Large intestine (tissue), 3 donors: ENCODE measurements at regions not wholly inside any gene's neighbourhood (a gene's known extent, or its start where the extent isn't known, plus 50 kb on each side); places are given as distances from the start of the nearest gene placed in this dataset.
"Not testable (repeated sequence)": the region's sequence is repeated elsewhere in the genome, so short reads cannot be mapped to it uniquely, and the experiment has no call there.

Experiments
- DNase-seq, 2 donors: peaks; one replicate each; pipeline versions ENCODE4 v3.0.0 to v3.0.0-alpha.2; 2013
- H3K27ac ChIP-seq: one replicate; pipeline ENCODE4 v1.5.1; 2013; ENCODE audit warnings: low read length
- H3K27me3 ChIP-seq: 2 replicates; pipeline ENCODE4 v1.6.1; 2013; ENCODE audit warnings: low read length; ENCODE audit not compliant: control insufficient read depth, insufficient read depth
- H3K36me3 ChIP-seq: 2 replicates; pipeline ENCODE4 v1.6.1; 2013; ENCODE audit warnings: low read length; ENCODE audit not compliant: control insufficient read depth, insufficient read depth
- H3K4me1 ChIP-seq: one replicate; pipeline ENCODE4 v1.6.1; 2013; ENCODE audit warnings: low read length; ENCODE audit not compliant: control insufficient read depth, insufficient read depth
- H3K4me3 ChIP-seq: one replicate; pipeline ENCODE4 v1.5.1; 2013; ENCODE audit warnings: low read length
- H3K9me3 ChIP-seq: one replicate; pipeline ENCODE4 v1.6.1; 2013; ENCODE audit warnings: mild to moderate bottlenecking, low read depth, low read length, moderate library complexity; ENCODE audit not compliant: control insufficient read depth
- WGBS: methylation state at CpG from one replicate; pipeline ENCODE4 v1.1.5; 2013; ENCODE audit warnings: low lambda C conversion rate; ENCODE audit not compliant: insufficient coverage; 5-methylcytosine and 5-hydroxymethylcytosine counted together

- Histone ChIP-seq H3K27me3 (peaks cover 29% of the 10 kb centered on the region), H3K9me3 (peaks cover 8% of the 10 kb centered on the region), H3K4me3 (no peak overlapping the region), H3K36me3 (no peaks in the 10 kb centered on the region), H3K27ac (no peak overlapping the region), H3K4me1 (no peaks in the 10 kb centered on the region)
- no CpG with 5 or more reads among the region's 6 CpGs for WGBS
- DNase-seq: no peak
Observed at GRCh38 chr4:1522606-1523005, 116.4 kb upstream of the NKX1-1 start.

DNA sequence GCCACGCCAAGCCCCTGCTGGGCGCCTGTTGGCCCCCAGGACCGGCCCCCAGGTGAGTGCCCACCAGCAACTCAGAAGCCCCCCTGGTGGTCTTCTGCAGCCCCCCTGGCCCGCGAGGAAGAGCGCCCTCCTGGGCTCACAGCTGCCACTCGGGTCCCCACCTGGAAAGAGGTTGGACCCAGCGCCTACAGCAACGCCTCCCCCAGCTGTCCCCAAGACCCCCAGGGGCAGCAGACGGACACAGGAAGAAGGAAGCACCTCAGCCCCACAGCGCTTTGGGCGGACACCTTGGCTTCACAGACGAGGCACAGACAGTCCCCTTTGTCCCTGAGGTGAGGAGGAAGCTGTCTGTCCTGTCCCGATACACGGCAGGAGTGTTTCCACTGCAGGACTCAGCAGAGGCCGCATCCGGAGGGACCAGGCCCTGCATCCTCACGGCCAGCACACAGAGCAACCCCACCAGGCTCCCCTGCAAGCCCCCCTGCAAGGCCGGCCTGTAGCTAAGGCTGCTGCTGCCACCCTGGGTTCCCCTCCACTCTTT, 115.6 kb upstream of the NKX1-1 start:
- no peak overlapping the region for H3K27ac ChIP-seq
- H3K4me1 ChIP-seq: no peaks in the 10 kb centered on the region
- peaks cover 8% of the 10 kb centered on the region for H3K9me3 ChIP-seq
- H3K27me3 ChIP-seq: peaks cover 36% of the 10 kb centered on the region
- no peak for DNase-seq
- H3K36me3 ChIP-seq: no peaks in the 10 kb centered on the region
- WGBS: no CpG with 5 or more reads among the region's 19 CpGs
- no peak overlapping the region for H3K4me3 ChIP-seq

- not testable (repeated sequence) for H3K9me3 ChIP-seq, H3K36me3 ChIP-seq, H3K4me1 ChIP-seq, H3K27ac ChIP-seq
- Histone ChIP-seq H3K4me3 (peak overlapping the region; percentile 4), H3K27me3 (peaks cover 43% of the 10 kb centered on the region)
- peak in 1 of 2 donors; percentile 61 for DNase-seq
- WGBS: no CpG with 5 or more reads among the region's 79 CpGs
Observed at GRCh38 chr4:1520795-1521576, 114.7 kb upstream of the NKX1-1 start.

DNA sequence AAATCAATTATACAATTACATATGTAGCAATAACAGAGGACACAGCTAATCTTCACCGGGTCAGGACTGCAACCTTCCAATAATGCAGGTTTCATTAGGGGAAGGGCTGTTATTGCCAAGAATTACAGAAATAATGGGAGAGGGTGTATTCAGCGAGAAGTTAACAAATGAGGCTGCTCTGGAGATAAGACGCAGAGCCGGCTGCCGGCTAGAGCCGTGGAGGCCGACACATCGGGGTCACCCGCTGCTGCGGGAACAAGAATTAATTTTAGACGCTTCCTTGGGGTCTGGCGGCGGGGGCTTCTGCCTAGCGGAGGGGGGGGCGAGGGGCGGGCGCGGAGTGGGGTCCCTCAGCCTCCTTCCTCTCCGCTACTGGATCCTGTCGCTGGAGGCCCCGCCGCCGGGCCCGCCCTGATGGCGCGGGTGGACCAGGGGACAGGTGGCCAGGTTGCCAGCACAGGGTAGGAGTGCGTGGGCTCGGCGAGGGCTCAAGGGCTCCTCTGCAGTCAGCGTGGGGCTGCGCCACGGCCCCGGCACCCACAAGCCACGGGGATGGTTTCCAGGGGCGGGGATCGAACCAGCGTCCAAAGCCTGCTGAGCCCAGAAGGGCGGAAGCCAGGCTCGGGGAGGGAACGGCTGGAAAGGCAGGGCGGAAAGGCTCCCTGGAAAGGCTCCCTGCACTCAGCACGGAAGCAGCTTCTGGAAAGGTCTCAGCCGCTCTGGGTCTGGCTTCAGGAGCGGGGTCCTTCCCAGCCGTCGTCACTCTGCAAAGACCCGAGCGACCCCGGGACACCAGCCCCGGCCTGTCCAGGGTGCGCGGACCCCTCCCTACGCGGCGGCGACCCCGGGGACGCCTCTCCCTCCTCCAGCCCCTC, 113.8 kb upstream of the NKX1-1 start:
- no peak for DNase-seq
- H3K9me3 ChIP-seq: peaks cover 9% of the 10 kb centered on the region
- WGBS: 67% methylated on average over 1 of the region's 58 CpGs
- H3K27me3 ChIP-seq: peaks cover 49% of the 10 kb centered on the region
- no peaks in the 10 kb centered on the region for H3K36me3 ChIP-seq
- H3K27ac ChIP-seq: no peak overlapping the region
- no peak overlapping the region for H3K4me3 ChIP-seq
- H3K4me1 ChIP-seq: no peaks in the 10 kb centered on the region

DNA sequence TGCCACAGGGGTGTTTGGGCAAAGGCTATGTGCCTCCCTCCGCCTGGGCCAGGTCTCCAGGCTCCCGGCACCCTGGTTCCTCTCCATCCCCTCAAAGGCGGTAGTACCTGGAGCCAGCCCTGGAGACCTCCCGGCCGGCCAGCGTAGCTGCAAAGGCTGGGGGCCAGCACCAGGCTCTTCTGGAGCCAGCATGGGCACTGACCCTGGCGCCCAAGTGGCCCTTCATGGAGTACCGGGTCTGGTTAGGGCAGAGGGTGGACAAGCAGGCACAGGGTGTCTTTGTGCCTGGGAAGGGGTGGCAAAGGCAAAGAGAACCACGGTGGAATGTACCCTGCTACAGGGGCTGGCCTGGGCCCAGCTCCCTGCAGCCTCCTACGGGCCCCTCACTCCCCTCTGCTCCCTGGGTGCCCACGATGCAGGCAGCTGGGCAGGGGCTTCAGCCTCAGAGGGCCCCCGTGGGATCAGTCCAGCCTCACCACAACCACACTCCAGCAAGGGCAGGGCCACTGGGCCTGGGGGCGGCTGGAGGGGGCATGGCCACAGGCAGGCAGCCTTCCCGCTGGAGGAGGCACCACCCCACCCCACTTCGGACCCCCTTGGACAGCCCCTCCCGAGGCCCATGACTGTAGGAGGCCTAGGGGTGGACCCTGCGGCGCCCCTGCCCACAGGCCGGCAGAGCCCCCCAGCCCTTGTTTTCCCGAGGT, 112.9 kb upstream of the NKX1-1 start:
- 100% methylated on average over 1 of the region's 20 CpGs for WGBS
- no peak overlapping the region for H3K4me3 ChIP-seq
- peaks cover 15% of the 10 kb centered on the region for H3K9me3 ChIP-seq
- no peaks in the 10 kb centered on the region for H3K36me3 ChIP-seq
- no peak for DNase-seq
- no peaks in the 10 kb centered on the region for H3K4me1 ChIP-seq
- H3K27ac ChIP-seq: no peak overlapping the region
- H3K27me3 ChIP-seq: peaks cover 49% of the 10 kb centered on the region

GRCh38 chr4:1517592-1518411, 111.6 kb upstream of the NKX1-1 start:
- H3K9me3 ChIP-seq: peaks cover 17% of the 10 kb centered on the region
- H3K36me3 ChIP-seq: no peaks in the 10 kb centered on the region
- WGBS: no CpG with 5 or more reads among the region's 22 CpGs
- peaks cover 44% of the 10 kb centered on the region for H3K27me3 ChIP-seq
- no peak for DNase-seq
- H3K27ac ChIP-seq: no peak overlapping the region
- peaks cover 4% of the 10 kb centered on the region for H3K4me1 ChIP-seq
- no peak overlapping the region for H3K4me3 ChIP-seq

GRCh38 chr4:1516881-1517480, 110.7 kb upstream of the NKX1-1 start:
- no peaks in the 10 kb centered on the region for H3K36me3 ChIP-seq
- no CpG with 5 or more reads among the region's 15 CpGs for WGBS
- H3K27ac ChIP-seq: no peak overlapping the region
- H3K27me3 ChIP-seq: peaks cover 52% of the 10 kb centered on the region
- no peak overlapping the region for H3K4me3 ChIP-seq
- H3K9me3 ChIP-seq: peaks cover 18% of the 10 kb centered on the region
- H3K4me1 ChIP-seq: peaks cover 4% of the 10 kb centered on the region
- no peak for DNase-seq

DNA sequence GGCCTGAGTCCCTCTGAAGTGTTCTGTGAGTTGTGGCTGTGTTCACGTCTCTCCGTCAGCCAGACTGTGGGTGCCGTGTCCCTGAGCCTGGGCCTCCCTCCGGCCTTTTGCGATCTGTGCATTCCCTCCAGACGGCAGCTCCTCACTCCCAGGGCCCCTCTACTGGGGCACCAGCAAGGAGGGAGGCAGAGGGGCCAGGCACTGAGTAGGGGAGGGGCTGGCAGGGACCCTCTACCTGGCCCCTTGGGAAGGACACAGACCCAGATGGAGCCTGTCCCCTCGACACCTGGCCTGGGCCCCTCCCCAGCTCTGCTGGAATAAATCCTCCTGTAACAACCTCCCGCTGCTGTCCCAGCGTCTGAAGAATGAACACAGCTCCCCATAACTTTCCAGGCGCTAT, 110.0 kb upstream of the NKX1-1 start:
- no peak for DNase-seq
- peaks cover 4% of the 10 kb centered on the region for H3K4me1 ChIP-seq
- peaks cover 19% of the 10 kb centered on the region for H3K9me3 ChIP-seq
- H3K36me3 ChIP-seq: no peaks in the 10 kb centered on the region
- no peak overlapping the region for H3K27ac ChIP-seq
- H3K27me3 ChIP-seq: peaks cover 56% of the 10 kb centered on the region
- H3K4me3 ChIP-seq: no peak overlapping the region
- WGBS: no CpG with 5 or more reads among the region's 10 CpGs

DNA sequence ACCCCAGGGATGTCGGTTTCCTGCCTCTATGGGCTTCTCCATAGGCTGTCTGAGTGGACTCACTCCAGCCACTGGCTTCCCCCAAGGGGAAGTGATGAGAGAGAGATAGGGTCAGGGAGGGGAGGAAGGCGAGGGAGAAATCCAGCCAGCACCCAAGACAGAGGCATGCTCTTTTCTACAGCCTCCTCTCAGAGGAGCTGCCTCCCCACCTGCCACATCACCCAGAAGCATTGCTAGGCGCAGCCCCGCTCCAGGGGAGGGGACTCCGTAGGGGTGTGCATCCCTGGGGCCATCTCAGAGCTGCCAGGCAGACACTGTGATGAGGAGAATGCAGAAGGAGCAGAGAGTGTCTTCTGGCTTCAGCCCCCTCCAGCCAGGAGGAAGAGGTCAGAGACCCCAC, 109.5 kb upstream of the NKX1-1 start:
- Histone ChIP-seq H3K4me3 (no peak overlapping the region), H3K36me3 (no peaks in the 10 kb centered on the region), H3K4me1 (peaks cover 4% of the 10 kb centered on the region), H3K27ac (no peak overlapping the region), H3K27me3 (peaks cover 59% of the 10 kb centered on the region), H3K9me3 (peaks cover 22% of the 10 kb centered on the region)
- no peak for DNase-seq
- WGBS: no CpG with 5 or more reads among the region's 5 CpGs
